NCI-H226 (cell line): ENCODE measurements at regions not wholly inside any gene's neighbourhood (a gene's known extent, or its start where the extent isn't known, plus 50 kb on each side); places are given as distances from the start of the nearest gene placed in this dataset.
"Not testable (repeated sequence)": the region's sequence is repeated elsewhere in the genome, so short reads cannot be mapped to it uniquely, and the experiment has no call there.

Experiments
- DNase-seq: peaks from one replicate; pipeline ENCODE4 v3.0.0-alpha.2; 2015

DNA sequence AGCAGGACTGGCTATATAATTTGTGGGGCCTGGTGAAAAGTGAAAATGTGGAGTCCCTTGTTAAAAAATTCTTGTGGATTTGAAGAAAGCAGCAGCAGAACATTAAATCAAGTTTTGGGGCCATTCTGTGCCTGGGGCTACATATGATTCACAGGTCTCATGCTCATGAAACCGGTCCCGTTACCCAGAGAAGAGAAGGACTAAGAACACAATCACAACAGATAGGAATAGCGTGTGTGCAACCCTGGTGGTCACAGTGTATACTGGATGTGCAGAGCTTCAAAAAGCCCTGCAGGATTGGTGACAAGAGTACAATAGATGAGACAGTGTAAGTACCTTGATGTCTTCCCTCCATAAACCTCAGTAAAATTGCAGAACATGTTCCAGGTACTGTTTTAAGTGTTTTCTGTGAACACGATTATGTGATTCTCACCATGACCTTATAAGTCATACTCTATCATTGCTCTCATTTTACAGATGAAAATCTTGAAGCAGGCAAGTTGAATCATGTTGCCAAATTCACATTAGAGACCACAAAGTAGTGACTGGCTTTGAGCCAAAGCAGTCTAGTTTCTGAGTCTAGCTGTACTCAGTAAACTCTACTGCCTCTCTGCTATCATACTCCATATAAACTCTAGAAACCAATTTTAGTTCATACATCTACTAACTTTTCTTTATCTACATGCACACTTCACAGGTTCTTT is 636.5 kb downstream of the TAF11L14 start:
- no peak for DNase-seq

DNA sequence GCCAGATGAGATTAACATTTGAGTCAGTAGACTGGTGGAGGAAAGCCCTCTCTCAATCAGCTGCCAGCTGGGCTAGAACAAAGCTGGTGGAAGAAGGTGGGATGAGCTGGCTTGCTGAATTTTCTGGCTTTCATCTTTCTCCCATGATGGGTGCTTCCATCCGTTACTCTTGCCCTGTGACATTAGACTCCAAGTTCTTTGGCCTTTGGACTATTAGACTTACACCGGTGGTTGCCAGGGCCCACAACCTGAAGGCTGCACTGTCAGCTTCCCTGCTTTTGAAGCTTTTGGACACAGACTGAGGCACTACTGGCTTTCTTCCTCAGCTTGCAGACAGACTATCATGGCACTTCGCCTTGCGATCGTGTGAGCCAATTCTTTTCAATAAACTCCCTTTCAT is 642.7 kb downstream of the TAF11L14 start:
- no peak for DNase-seq

DNA sequence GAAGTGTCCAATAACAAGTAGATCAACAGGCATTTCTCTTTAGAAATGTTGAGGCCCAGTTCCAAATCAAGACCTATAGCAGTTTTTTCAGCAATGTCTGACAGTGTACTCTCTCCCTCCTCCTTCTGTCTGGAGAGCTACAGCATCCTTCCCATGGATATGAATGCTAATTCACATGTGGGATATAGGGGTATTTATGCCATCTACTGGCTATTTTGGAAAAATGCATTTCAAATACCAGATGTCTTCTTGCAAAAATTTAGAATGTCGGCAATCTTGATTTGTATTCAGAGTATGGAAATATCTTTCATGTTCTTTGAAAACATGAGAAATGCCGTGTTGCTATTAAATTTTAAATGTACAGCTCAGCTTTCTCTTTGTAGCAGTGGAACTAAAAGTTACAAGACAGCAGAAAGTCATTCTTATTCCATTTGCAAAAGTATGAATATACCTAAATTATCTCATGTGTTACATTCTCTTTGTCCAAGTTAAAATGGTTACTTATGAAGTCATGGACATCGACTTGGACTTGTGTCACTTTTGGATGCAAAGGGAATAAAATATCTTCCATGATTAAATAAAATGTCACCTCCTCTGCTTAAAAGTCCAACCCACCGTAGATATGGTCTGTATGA is 647.8 kb downstream of the TAF11L14 start:
- DNase-seq: peak; percentile 24

DNA sequence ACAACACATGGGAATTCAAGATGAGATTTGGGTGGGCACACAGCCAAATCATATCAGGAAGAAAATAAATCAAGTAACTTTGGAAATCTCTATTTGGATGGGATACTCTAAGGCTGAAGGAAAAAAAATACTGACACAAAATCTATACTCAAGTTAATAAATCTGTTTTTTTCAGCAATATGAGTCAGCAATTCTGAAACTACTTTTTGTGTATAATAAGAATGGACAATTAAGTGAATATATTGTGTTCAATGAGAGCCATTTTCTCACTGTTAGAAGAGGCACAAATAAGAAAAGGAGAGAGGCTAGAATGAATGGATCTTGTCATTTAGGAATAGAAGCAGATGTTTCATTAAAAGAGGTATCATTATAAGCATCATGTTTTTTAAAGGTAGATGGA is 651.0 kb downstream of the TAF11L14 start:
- no peak for DNase-seq

DNA sequence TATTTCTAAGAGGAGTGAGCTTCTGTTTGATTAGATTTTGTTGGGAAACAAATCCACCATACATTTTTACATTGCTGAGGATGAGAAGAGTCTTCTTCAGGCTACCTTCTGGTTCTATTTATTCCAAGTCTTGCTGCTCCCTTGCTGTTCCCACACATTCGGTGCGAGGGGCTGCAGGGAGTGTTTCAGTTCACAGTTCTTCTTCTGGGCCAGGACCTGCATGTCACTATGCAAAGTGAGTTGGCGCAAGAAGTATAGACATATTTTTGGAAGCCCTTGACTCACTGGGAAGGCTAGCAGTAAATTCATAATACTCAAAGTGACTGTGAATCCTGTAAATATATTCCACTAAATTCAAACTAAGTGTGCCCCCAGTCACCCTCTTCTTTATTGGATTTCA is 657.9 kb downstream of the TAF11L14 start:
- no peak for DNase-seq

DNA sequence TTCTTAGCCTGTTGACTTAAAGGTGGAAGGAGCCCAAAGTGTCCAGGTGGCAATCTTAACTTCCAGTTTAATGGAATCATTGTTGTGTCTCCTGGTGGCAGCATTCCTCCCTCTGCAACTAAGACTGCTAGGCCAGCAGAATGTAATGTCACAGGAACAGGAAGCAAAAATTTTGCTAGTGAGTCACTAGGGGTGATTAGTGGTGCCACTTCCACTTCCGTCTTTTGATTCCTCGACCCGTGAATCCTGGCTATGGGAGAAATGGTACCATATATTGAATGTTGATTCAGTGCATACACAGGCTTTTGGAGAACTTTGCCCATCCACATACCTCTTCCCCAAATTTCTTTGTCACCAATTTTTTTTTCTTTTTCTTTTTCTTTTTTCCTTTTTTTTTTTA is 661.4 kb downstream of the TAF11L14 start:
- not testable (repeated sequence) for DNase-seq

DNA sequence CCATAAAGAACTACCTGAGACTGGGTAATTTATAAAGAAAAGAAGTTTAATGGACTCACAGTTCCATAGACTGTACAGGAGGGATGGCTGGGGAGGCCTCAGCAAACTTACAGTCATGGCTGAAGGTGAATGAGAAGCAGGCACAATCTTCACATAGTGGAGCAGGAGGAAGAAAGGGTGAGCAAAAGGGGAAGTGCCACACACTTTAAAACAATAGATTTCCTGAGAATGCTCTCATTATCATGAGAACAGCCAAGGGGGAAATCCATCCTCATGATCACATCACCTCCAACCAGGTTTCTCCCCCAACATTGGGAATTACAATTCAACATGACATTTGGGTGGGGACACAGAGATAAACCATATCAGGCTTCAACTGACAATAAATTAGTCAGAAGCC is 664.9 kb downstream of the TAF11L14 start:
- no peak for DNase-seq

DNA sequence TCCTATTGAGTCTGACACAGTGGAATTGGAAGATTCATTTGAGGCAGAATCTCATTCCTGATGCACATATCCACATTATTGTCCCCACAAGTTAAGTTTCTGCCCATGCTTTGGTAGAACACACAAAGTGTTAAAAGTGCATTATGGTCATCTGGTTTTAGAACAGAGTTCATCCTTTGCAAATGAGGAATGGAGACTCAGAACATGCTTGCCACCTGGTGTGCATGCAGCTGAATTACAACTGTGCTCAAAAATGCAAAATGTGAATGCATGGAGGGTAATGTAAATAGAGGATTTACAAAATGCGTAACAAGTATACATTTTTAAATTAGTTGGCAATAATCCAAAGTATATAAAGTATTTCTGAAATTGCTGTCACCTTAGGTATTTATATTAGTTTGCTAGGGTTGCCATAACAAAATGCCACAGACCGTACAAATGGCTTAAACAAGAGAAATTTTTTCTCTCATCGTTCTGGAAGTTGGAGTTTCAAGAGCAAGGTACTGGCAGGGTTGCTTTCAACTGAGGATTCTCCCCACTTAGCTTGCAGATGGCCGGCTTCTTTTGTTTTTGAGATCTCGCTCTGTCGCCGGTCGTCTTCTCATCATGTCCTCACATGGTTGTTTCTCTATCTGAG is 671.1 kb downstream of the TAF11L14 start:
- DNase-seq: no peak

DNA sequence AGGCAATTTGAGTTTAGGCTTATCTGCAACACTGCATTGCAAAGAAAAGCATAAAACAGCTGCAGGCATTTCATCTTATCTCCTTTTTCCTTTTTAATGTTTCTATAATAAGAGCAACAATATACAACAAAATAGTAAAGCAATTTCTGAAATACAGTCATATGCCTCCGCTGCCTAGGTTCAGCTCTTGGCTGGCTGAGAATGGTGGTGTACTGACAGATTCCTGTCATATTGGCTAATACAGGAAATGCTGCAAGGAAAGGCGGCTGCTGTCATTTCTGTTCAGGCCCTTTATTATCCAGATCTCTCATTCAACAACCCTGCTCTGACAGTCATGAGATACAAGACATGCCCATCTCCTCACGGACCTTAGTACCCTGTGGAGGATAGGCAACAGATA is 677.0 kb downstream of the TAF11L14 start:
- no peak for DNase-seq

DNA sequence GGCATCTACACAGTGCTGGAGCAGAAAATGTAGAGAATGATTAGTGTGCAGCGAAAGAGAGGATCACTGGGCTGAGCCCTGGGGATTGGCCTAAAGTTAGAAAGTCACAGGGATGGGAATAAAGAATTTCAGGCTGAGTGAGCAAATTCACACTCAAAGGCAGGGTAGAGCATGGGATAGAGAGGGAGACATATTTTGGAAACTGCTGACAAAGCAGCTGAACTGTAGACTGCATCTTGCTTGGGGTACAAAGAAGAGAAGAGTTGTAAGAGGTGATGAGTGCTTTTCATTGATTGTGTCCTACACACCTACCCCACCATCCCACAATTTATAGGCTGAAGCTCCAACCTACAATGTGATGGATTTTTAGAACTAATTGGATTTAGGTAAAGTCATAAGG is 677.8 kb downstream of the TAF11L14 start:
- DNase-seq: no peak

DNA sequence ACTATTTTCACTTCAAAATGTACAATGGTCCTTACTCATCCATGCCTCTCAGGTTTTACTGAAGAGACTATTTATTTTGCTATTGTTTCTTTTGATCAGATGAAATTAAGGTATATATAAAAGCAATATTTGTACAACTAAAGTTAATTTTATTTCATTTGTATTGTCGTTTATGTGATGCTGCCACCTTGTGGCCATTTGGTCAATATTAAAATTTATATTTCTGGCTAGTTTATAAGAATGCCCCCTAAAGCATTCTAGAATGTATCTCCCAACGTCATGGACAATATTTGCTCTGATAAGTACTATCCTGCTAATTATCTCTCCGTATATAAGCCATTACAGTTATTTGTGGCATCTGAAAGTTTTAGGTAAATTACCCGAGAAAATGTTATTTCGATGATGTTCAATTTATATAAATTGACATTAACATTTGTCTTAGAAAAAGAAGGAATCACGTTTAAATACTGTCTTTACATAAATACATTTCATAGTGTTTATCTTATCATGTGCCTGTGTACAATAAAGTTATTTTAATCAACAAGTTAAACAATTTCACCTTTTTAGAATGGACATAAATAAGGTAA is 680.0 kb downstream of the TAF11L14 start:
- DNase-seq: no peak

DNA sequence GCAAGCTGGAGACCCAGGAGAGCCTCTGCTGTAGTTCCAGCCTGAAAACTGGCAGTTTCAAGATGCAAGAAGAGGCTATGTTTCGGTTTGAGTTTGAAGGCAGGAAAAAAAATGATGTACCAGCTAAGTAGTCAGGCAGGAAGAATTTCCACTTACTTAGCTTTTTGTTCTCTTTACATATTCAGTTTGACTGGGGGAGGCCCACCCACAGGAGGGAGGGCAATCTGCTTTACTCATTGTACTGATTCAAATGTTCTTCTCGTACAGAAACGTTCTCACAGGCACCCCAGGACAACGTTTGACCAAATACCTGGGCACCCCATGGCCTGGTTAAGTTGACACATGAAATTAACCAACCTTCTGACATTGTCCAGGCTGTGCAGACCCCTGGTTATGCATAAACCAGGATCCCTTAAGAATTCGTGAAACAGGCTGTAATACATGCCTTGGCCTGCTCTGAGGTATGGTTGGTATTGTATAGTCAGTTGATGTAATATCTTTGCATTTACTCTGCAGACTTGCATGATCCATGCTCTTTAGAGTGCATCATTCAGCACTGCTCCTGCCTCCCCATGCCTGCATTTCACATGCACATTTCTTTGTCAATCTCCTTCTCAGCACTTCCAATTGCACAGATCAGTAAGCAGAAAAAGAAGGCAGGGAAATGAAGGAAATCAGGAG is 687.1 kb downstream of the TAF11L14 start:
- no peak for DNase-seq

DNA sequence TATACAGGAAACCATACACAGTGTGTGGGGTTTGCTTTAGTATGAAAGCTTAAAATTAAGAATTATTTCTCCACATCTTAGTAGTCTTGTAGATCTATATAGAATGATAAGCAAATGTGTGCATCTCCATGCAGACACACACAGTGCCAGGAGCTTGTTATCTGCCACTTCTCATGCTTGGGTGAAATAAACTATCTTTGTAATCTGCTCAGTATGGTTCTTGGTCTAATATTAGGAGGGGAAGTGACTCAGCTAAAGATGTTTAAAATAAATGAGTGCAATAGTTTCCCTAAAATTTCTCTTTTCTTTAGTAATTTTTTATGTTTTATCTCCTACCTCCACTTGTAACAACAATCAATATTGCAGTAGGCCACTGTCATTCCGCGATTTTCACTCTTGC is 689.6 kb downstream of the TAF11L14 start:
- no peak for DNase-seq

DNA sequence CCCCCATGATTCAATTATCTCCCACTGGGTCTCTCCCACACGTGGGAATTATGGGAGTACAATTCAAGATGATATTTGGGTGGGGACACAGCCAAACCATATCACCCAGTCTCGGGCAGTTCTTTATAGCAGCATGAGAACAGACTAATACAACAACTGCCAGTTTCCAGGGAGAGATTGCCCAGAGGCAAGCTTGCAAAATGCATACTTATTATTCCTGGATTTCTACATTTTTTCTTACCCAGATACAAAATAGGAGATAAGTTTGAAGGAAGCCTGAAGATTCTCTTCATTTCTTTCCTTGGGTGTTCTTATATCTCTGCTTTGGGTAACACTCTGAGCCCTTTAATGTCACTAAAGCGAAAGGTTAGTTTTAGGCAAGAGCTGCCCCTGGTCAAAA is 691.2 kb downstream of the TAF11L14 start:
- no peak for DNase-seq

DNA sequence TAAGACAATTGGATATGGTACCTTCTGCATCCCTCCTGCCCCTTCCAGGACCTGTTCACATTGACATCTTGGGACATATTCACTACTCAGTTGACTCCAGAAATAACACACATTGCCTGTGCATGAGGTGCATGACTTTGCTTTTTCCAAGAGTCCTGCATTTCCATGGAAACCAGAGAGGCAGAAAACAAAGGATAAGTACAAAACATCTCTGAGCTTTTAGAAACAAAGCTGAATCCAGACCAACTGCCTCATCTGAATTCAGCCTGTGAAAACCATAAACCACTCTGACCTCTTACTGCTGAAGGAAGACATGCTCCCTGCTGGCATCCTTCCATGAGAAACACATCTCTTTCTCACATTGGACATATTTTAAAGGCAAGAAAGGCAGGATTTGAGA is 695.1 kb downstream of the TAF11L14 start:
- DNase-seq: no peak

DNA sequence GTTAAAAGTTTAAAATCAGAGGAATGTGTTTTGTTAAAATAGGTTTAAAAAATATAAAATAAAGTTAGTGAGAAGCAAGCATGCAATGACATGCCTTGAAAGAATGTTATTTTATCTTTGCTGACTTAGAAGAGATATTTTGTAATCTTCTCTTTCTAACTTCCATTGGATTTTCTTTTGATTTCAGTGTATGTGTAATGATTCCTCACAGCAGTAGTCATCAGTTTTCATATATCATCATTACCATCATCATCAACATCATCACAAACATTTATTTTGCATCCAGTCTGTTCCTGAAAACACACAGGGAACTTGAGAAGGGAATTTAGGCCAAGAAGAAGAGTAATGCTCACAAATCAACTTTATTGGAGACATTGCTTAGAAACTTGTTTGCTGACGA is 699.6 kb downstream of the TAF11L14 start:
- DNase-seq: no peak

DNA sequence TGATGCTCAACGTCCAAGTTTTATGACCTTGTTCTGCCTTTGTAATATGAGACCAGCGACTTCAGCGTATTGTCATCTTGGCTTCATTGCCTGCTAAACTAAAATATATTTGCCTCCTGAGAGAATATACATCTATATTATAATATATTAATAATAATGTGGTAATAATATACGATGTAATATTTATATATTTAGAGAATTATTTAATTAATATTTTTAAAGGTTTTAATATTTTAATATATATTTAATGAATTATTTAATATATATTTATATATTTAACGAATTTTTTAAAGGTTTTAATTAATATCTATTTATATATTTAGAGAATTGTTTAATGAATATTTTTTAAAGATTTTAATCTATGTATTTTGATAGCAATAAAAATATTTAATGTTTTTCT is 700.7 kb downstream of the TAF11L14 start:
- DNase-seq: no peak

DNA sequence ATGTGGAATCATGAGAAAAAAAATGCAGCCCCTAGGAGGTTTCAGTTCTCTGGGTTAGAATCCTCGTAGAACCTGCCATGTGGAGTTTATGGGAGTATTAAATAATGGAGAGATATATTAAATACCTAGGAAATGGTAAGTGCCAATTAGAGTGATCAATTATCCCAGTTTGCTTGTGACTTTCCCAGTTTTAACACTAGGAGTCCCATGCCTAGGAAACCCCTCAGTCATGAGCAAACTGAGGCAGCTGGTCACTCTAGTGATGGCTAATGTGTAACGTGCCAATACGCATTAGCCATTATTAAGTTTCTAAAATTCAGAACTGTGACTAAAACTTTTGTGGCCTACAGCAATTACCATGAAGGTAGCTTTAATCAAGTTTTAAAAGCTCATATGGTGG is 720.6 kb downstream of the TAF11L14 start:
- no peak for DNase-seq

DNA sequence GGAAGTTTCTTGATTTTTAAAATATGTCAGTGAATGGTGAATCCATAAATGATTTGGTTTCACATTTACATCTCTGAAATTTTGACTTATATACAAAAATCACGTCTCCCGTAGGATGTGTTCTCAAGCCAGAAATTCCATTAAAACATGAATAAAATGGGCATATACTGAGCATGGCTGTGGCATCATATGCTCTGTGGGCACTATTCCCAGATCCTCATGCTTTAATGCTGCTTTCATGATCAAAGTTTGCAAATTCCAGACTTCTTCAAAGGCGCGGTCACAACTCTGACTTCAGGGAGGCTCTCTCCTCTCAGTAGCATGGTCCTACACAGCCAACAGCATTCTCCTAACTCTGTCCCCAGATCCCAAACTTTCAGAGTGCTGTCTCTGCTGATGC is 723.2 kb downstream of the TAF11L14 start:
- DNase-seq: no peak

DNA sequence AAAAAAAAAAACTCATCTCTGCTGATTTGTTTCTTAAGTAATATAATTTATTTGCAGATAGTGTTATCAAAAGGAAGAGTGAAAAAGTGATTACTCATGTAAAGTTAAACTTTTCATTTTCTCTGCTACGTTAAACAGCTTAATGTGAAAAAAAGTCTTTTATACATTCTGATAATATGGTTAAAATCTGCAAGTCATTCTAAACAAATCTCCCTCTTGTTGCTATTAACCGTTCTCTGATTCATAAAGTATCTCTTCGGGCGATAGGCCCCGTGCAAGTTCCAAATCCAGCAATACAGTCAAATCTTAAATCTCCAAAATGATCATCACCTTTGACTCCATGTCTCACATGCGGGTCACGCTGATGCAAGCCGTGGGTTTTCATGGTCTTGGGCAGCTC is 732.0 kb downstream of the TAF11L14 start:
- DNase-seq: no peak

DNA sequence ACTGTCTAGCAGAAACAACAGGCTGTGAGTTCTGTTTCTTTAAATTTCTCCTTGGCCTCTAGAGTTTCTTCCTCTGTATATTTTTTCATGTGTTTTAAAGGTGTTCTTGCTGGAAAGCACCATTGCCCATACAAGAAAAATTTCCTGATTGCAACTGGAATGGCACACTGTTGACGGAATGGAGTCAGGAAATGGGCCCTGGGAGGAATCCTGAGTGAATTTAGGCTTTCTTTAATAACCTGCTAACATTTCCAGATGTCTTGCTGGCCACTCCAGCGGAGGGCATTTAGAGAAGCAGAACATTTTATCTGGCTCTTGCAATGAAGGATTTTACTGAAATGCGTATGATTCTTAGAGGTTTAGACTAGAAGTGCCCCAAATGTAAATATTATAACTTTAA is 736.3 kb downstream of the TAF11L14 start:
- DNase-seq: no peak

DNA sequence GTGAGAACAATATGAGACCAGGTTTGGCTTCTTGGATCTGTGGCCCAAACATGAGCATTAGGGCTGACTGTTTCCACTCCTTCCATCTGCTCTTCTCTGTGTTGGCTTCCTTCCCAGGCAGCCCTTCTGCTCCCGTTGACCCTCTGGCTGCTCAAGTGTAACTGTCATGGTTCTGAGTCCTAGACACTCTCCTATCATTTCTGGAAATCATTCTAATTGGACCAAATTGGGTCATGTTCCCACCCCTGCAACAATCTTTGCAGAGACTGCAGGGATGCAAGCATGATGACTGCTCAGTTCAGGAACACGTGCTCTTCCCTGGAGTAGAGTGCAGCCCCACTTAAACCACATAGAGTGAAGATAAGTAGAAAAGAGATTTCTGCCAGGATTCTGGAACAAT is 741.4 kb downstream of the TAF11L14 start:
- no peak for DNase-seq

DNA sequence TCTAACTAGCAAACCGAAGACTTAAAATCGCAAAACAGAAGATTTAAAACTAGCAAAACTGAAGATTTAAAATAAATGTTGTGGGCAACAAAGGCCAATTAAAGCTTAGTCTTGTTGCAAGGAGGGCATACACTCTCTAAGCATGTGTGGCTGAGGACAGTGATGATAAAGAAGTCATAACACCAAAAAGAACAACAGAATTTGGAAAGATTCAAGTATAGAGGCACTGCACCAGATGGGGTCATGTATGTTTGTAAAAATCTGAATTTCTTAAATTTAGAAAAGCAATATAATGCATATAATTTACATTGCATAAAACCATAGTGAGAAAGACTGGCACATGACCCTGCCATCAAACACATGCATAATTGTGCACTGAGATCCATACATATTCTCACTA is 743.8 kb downstream of the TAF11L14 start:
- no peak for DNase-seq

DNA sequence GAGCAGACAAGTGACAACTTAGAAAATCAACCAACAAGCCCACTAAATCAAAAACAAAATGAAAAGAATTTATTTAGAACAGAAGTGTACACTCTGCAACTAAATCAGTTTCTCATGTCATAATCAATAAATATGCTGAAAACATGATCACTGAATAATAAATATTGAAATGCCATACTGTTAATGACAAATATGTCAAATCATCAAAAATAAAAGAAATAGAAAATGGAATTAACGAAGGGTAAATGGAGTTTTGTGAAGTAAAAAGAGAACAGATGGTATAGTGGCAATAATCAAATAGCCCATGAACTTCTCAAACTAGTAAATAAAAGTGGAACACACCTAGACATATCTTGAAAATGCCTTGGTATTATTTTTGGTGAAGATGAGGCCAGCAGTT is 744.9 kb downstream of the TAF11L14 start:
- no peak for DNase-seq
